ENCODE measurements at regions not wholly inside any gene's neighbourhood (a gene's known extent, or its start where the extent isn't known, plus 50 kb on each side); places are given as distances from the start of the nearest gene placed in this dataset.

- H3K36me3 ChIP-seq (ENCODE audit: insufficient read depth, low read length) = no peaks in the 10 kb centered on the region
- H3K27ac ChIP-seq (ENCODE audit: low read depth, low read length) = no peak overlapping the region
- no peak overlapping the region for H3K4me2 ChIP-seq (ENCODE audit: insufficient read depth, low read length)
- no peaks in the 10 kb centered on the region for H3K9me3 ChIP-seq (ENCODE audit: low read depth, low read length)
- no peaks in the 10 kb centered on the region for H4K20me1 ChIP-seq (ENCODE audit: insufficient read depth, low read length)
- no peak for DNase-seq (ENCODE audit: insufficient read length, low spot score, missing footprints)
- TF ChIP-seq, protein P1, sequence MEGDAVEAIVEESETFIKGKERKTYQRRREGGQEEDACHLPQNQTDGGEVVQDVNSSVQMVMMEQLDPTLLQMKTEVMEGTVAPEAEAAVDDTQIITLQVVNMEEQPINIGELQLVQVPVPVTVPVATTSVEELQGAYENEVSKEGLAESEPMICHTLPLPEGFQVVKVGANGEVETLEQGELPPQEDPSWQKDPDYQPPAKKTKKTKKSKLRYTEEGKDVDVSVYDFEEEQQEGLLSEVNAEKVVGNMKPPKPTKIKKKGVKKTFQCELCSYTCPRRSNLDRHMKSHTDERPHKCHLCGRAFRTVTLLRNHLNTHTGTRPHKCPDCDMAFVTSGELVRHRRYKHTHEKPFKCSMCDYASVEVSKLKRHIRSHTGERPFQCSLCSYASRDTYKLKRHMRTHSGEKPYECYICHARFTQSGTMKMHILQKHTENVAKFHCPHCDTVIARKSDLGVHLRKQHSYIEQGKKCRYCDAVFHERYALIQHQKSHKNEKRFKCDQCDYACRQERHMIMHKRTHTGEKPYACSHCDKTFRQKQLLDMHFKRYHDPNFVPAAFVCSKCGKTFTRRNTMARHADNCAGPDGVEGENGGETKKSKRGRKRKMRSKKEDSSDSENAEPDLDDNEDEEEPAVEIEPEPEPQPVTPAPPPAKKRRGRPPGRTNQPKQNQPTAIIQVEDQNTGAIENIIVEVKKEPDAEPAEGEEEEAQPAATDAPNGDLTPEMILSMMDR (IDR thresholded peaks at IDR 0.05; ENCODE audit: extremely low read depth, low read depth, low read length) = no peak
- no peaks in the 10 kb centered on the region for H3K79me2 ChIP-seq (ENCODE audit: insufficient read depth, low read length)
- H3K4me3 ChIP-seq (ENCODE audit: insufficient read depth, low read length) = no peak overlapping the region
- no peaks in the 10 kb centered on the region for H3K27me3 ChIP-seq (ENCODE audit: insufficient read depth, low read length)
- H2AFZ ChIP-seq (ENCODE audit: low read length) = no peak overlapping the region
- no peaks in the 10 kb centered on the region for H3K4me1 ChIP-seq (ENCODE audit: insufficient read depth, low read length)
These were observed 1276.9 kb downstream of the ZPLD1 start for GRCh38 chr3:103711670-103712069.

DNA sequence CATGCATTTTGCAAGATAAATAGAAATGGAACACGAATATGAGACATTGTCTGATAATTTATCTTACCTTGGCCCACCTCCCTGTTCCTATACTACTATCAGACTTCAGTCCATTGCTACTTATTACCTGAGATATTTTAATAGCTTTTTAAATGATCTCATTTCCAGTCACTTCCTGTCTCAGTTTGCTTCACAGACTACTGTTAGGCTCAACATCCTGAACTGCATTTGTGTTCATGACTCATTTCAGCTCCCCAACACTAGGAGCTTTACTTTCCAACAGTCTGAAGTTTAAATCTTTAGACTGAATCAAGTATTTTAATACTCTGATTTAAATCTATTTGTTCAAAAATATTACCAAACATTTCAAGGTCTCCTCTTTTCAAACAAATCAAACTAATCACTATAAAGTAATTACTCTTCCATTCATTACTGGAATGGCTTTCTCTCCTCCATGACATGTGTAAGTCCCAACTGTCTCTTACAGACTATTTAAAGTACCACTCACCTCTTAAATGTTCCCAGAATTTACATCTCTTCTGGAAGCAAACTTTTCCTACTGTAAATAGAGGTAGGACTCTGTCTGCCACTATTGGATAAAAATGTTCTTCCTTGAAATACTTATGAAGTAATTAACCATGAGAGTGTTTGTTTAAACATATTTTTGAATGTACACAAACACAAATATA is 1277.6 kb downstream of the ZPLD1 start:
- Histone ChIP-seq H3K4me2 (ENCODE audit: insufficient read depth, low read length) (no peak overlapping the region), H3K79me2 (ENCODE audit: insufficient read depth, low read length) (no peaks in the 10 kb centered on the region), H4K20me1 (ENCODE audit: insufficient read depth, low read length) (no peaks in the 10 kb centered on the region), H3K27me3 (ENCODE audit: insufficient read depth, low read length) (no peaks in the 10 kb centered on the region), H3K9me3 (ENCODE audit: low read depth, low read length) (no peaks in the 10 kb centered on the region), H3K4me1 (ENCODE audit: insufficient read depth, low read length) (no peaks in the 10 kb centered on the region), H2AFZ (ENCODE audit: low read length) (no peak overlapping the region), H3K4me3 (ENCODE audit: insufficient read depth, low read length) (no peak overlapping the region), H3K36me3 (ENCODE audit: insufficient read depth, low read length) (no peaks in the 10 kb centered on the region), H3K27ac (ENCODE audit: low read depth, low read length) (no peak overlapping the region)
- DNase-seq (ENCODE audit: insufficient read length, low spot score, missing footprints) = no peak
- TF ChIP-seq, protein P1 (IDR thresholded peaks at IDR 0.05; ENCODE audit: extremely low read depth, low read depth, low read length) = no peak

DNA sequence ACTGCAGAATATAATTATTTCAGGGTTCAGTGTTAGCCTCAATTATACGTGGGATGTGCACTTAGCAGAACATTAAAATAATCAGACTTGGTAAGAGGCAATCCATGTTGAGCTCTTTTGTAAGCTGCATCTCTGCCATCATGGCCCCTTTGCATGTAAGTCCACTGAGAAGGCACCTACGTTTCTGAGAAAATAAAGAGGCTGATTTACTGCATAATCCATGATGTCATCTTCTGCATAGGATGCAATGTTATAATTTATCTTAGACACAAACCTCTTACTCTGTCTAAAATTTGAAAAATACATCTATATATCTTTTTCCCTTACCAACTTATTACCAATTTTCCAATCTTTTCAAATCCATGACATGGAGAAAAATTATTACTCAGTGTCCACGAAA is 1294.7 kb downstream of the ZPLD1 start:
- Histone ChIP-seq H2AFZ (ENCODE audit: low read length) (no peak overlapping the region), H3K4me3 (ENCODE audit: insufficient read depth, low read length) (no peak overlapping the region), H4K20me1 (ENCODE audit: insufficient read depth, low read length) (no peaks in the 10 kb centered on the region), H3K79me2 (ENCODE audit: insufficient read depth, low read length) (no peaks in the 10 kb centered on the region), H3K4me1 (ENCODE audit: insufficient read depth, low read length) (no peaks in the 10 kb centered on the region), H3K9me3 (ENCODE audit: low read depth, low read length) (no peaks in the 10 kb centered on the region), H3K27ac (ENCODE audit: low read depth, low read length) (no peak overlapping the region), H3K4me2 (ENCODE audit: insufficient read depth, low read length) (no peak overlapping the region), H3K27me3 (ENCODE audit: insufficient read depth, low read length) (no peaks in the 10 kb centered on the region), H3K36me3 (ENCODE audit: insufficient read depth, low read length) (no peaks in the 10 kb centered on the region)
- TF ChIP-seq, protein P1 (IDR thresholded peaks at IDR 0.05; ENCODE audit: extremely low read depth, low read depth, low read length) = no peak
- no peak for DNase-seq (ENCODE audit: insufficient read length, low spot score, missing footprints)

- TF ChIP-seq, protein P1 (IDR thresholded peaks at IDR 0.05; ENCODE audit: extremely low read depth, low read depth, low read length) = no peak
These were observed 1295.9 kb downstream of the ZPLD1 start for GRCh38 chr3:103730744-103731143.

More at GRCh38 chr3:103730744-103731143, 1295.9 kb downstream of the ZPLD1 start:
- no peaks in the 10 kb centered on the region for H3K27me3 ChIP-seq (ENCODE audit: insufficient read depth, low read length)
- no peaks in the 10 kb centered on the region for H3K79me2 ChIP-seq (ENCODE audit: insufficient read depth, low read length)
- no peak overlapping the region for H3K27ac ChIP-seq (ENCODE audit: low read depth, low read length)
- no peaks in the 10 kb centered on the region for H3K9me3 ChIP-seq (ENCODE audit: low read depth, low read length)
- no peaks in the 10 kb centered on the region for H4K20me1 ChIP-seq (ENCODE audit: insufficient read depth, low read length)
- no peak for DNase-seq (ENCODE audit: insufficient read length, low spot score, missing footprints)
- H3K36me3 ChIP-seq (ENCODE audit: insufficient read depth, low read length) = no peaks in the 10 kb centered on the region
- no peak overlapping the region for H3K4me3 ChIP-seq (ENCODE audit: insufficient read depth, low read length)
- no peak overlapping the region for H3K4me2 ChIP-seq (ENCODE audit: insufficient read depth, low read length)
- H2AFZ ChIP-seq (ENCODE audit: low read length) = no peak overlapping the region
- no peaks in the 10 kb centered on the region for H3K4me1 ChIP-seq (ENCODE audit: insufficient read depth, low read length)

All from osteoblast (primary cell).